HG02852 (cell line): ENCODE measurements at regions not wholly inside any gene's neighbourhood (a gene's known extent, or its start where the extent isn't known, plus 50 kb on each side); places are given as distances from the start of the nearest gene placed in this dataset.

Source experiments
- ATAC-seq: cut with Tn5 transposase; IDR thresholded peaks from one replicate; pipeline ENCODE4 v1.9.1; 2021; ENCODE audit warnings: mild to moderate bottlenecking, moderate library complexity; ENCODE audit not compliant: unreplicated experiment

DNA sequence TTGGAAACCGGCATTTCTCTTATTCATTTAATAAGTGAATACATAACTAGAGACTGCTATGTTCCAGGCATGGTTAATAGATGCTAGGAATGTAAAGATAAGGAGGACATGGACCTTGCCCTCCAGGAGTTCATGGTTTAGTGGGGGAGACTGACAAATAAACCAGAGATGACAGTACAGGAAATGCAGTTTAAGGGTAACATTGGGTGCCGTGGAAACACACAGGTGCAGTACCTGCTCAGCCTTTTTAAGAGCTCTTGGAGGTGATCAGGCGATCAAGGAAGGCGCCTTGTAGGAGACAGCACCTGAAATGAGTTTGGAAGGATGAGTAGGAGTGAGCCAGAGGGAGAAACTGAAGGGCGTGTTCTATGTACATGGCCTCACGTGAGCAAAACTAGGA, 145.8 kb downstream of the AASDH start:
- no peak for ATAC-seq

DNA sequence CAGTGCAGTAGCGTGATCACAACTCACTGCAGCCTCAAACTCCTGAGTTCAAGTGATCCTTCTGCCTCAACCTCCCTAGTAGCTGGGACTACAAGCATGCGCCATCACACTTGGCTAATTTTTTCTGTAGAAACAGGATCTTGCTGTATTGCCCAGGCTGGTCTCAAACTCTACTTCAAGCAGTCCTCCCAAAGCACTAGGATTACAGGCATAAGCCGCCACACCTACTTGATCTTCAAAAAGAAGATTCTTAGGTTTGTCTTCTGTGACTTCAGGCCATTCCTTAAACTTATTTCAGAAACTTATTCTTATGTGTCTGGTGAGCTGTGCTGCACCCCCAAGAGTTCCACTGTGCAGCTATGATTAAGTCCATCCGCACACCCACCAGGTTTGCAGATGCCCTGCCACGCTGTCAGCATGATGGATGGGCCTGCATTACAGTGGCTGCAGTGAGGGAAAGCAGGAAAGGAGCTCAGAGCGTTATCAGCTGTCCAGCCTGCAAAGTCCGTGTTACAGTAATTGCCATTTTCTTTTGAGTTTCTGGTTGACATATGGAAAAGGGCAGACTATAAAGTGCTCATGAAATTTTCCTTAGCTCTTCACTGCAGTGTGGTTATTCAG, 146.6 kb downstream of the AASDH start:
- no peak for ATAC-seq

DNA sequence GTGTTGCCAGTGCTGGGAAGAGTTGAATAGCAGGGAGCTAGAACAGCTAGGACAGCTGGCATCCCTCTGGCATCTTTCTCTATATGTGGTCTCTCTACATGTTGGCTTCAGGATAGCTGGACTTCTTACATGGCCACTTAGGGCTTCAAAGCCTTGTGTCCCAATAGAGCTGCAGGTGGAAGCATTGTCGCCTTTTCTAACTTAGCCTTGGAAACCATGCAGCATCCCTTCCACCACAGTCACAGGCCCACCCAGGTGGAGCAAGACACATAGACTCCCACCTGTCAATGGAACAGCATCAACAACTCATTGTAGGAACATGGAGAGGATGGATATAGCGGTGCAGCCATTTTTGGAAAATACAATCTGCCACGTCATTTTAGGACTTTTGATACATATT, 149.0 kb downstream of the AASDH start:
- ATAC-seq: no peak

DNA sequence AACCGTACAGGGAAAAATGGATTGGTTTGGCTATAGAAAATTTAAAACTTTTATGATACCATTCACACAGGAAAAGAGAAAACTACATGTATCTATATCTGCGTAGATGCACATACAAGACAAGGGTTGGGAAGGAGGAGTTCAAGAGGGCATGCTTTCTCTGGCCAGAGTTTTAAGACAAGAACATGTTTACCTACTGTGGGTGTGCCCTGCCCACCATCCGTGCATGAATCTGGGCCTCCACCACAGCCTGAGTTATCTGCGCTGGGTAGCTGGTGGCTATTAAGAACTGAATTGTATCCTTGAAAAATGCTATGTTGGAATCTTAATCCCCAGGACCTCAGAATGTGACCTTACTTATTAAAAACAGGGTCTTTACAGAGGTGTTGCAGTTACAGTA, 151.6 kb downstream of the AASDH start:
- ATAC-seq: no peak

DNA sequence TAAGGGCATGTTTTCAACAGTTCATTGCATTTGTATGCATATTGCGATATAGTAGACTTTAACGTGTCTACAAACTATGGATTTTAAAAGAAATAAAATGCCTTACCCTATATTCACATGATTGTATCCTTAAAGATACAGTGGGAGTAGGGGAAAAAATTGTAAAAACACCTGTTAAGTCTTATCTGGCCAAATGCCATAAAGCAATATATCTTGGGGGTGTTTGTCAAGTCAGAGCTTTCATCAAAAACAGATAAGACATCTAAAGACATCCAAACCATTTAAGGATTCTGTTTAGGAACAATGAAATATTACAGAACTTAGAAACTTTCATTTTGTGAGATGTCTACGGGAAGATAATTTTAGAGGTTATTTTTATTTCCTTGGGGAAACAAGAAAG, 152.3 kb downstream of the AASDH start:
- no peak for ATAC-seq

DNA sequence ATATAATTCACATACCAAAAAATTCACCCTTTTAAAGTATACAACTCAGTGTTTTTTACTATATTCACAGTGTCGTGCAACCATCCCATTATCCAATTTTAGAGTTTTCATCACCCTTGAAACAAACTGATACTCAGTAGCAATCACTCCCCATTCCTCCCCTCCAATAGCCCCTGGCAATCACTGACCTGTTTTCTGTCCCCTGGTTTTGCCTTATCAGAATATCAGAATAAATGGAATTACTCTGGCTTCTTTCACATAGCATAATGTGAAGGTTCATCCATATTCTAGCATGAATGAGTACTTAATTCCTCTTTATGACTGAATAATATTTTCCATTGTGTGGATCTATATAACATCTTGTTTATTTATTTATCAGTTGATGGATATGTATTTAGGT, 153.2 kb downstream of the AASDH start:
- no peak for ATAC-seq

DNA sequence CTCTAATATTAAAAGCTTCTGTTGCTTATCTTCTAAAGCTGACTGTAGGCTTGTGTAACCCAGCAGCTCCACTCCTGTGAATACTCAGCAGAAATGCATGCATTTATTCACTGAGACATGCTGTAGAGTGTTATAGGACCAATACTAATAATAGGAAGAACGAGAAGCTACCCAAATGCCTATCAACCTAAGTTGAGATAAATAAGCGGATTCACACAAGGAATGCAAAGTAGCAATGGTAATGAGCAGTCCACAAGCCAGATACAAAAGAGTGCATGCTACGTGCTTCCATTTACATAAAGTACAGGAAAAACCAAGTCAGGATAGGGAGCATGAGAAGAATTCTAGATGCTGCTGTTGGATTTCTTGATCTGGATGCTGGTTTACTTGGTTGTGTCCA, 155.9 kb downstream of the AASDH start:
- ATAC-seq: no peak

DNA sequence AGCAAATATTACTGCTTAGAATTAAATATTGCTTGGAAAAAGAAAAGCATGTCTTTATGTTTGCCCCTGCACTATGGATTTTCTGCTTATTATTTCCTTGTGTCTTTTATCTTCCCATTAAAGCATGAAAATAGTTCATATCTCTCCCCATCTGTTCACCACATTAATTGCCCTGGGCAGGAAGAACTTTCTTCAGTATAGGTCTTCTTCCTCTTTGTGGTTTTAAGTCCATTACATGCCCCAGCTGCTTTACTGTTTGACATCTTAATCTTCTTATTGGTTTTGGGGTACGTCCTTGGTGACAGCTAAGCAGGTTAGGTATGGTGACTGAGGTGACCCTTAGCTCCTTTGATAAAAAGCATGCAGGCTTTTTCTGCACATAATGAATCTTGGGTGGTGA, 157.3 kb downstream of the AASDH start:
- no peak for ATAC-seq

DNA sequence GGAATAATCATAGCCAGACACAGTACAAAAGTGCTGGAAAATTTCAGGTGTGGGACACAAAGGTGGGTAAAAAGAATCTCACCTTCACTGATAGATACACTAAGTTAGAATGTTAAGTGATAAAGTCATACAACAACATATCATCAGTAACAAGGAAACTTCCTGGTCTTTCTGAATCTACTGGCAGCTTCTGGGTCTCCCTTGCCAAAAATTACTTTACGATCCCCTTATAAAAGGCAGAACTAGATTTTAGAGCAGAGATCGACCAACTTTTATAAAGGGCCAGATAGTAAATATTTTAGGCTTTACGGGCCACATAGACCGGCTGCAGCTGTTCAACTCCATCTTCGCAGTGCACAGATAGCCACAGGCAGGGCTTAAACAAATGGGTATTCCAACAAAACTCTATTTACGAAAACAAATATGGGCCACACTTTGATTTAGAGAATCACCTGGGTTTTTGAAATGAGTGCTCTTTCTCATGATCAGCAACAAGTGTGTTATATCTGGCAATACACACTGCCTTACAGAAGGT, 159.9 kb downstream of the AASDH start:
- no peak for ATAC-seq

DNA sequence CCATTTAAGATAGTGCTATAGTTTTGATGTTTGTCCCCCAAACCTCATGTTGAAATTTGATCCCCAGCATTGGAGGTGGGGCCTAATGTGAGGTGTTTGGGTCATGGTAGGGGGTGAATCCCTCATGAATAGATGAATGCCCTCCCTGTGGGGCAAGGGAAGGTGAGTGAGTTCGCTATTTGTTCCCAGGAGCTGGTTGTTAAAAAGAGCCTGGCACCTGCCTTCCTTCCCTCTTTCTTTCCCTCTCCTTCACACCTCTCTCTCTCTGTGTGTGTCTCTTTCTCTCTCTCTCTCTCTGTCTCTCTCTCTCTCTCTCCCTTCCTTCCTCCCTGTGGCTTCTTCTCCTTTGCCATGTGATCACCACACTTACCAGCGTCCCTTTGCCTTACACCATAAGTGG, 160.7 kb downstream of the AASDH start:
- ATAC-seq: no peak

DNA sequence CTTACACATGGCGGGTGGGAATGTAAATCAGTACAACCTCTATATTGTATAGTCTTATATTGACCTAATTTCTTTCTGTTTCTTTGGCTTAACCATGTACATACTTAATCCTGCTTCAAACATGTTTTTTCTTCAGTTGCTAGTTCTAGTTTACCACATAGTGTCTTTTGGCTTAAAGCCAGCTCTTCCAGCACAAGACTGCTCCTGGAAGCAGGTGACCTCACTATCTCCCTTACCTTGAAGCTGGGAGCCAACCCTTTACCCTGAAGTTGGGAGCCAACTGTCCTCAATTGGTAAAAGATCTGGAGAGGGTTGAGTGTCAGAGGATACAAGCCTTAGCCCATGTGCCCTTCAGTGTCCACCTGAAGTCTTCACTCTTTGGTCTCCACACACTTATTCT, 162.7 kb downstream of the AASDH start:
- no peak for ATAC-seq

DNA sequence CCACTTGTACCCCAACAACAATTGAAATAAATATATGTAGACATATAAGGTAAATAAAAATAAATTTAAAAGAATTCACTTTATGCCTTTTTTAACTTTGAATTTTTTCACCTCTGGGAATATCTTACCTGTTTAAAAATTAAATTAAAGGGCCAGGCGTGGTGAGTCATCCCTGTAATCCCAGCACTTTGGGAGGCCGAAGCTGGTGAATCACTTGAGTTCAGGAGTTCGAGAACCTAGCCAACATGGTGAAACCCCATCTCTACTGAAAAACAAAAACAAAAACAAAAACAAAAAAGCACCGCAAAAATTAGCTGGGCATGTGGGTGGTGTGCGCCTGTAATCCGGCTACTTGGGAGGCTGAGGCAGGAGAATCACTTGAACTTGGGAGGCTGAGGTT, 164.8 kb downstream of the AASDH start:
- ATAC-seq: no peak

DNA sequence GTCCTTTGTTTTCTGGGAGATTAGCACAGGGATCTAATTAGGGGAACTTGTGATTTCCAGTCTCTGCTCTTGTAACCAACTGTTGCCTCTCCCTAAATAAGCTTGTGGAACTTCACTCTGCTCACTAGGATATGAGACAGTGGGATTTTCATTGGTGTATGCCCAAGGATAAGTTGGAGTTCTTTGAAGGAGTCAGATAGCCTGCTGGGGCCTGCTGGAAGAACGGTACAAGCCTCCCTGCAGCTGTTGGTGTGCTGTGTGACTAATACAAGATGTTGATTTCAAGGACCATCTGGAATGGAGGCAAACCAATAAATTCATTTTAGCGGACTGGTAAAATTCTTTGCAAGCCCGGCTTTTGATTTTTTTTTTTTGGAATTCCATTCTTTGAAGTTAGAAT, 167.0 kb downstream of the AASDH start:
- no peak for ATAC-seq

DNA sequence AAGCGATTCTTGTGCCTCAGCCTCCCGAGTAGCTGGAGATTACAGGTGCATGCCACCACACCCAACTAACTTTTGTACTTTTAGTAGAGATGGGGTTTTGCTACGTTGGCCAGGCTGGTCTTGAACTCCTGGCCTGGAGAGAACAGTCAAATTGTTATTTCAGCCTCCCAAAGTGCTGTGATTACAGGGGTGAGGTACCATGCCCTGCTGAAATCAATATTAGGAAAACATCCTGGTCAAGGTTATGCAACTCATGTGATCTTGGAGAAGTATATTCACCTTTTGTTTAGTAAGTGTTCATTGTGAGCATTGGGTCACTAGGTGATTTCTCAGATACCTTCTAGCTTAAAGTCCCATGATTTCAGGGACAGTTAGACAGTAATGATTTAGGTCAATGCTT, 167.8 kb downstream of the AASDH start:
- ATAC-seq: no peak

DNA sequence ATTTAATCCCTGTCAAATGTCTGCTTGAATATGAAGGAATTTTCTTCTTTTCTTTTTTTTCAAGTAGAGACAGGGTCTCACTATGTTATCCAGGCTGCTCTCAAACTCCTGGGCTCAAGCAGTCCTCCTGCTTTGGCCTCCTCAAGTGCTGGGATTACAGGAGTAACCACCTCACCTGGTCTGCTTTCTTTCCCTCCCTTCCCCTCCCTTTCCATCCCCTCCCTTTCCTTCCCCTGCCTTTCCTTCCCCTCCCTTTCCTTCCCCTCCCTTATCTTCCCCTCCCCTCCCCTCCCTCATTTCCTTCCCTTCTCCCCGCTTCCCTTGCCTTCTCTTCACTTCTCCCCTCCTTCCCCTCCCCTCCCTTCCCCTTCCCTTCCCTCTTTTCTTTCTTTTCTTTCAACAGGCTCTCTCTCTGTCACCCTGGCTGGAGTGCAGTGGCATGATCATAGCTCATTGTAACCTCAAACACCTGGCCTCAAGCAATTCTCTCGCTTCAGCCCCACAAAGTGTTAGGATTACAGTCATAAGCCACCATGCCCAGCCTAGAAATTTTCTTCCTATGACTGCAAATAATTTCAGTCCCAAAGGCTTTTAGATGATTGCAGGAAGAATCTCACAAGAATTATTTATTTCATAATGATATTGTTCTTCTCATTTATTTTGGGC, 168.9 kb downstream of the AASDH start:
- no peak for ATAC-seq

DNA sequence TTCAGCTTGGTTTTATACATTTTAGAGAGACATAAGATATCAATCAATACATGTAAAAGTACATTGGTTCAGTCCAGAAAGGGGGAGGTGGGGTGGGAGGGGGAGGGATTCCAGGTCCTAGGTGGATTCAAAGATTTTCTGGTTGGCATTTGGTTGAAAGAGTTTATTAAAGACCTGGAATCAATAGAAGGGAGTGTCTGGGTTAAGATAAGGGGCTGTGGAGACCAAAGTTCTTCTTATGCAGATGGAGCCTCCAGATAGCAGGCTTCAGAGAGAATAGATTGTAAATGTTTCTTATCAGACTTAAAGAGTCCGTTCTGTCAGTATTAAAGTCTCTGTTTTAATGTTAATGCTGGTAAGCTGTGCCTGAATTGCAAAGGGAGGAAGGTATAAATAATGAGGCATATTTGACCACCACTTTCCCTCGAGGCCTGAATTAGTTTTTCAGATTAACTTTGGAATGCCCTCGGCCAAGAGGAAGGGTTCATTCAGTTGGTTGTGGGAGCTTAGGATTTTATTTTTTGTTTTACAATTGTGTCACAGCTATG, 169.9 kb downstream of the AASDH start:
- ATAC-seq: no peak

DNA sequence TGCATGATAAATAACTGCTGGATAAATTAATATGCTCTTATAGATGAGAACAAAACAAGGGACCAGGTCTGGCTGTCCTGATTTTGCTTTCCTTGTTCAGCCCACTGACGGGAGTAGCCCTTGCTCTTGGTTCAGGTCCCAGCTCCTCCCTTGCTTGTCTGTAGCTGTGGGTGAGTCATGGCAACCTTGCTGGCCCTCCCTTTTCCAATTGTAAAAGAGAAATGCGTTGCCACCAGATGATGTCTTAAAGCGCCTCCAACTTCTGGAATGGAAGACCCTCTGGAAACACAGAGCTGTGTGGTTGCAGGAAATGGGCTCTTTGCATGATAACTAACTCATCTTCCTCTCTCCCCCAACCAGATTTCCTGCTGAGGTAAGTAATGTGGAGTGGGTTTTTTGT, 171.4 kb downstream of the AASDH start:
- ATAC-seq: no peak

DNA sequence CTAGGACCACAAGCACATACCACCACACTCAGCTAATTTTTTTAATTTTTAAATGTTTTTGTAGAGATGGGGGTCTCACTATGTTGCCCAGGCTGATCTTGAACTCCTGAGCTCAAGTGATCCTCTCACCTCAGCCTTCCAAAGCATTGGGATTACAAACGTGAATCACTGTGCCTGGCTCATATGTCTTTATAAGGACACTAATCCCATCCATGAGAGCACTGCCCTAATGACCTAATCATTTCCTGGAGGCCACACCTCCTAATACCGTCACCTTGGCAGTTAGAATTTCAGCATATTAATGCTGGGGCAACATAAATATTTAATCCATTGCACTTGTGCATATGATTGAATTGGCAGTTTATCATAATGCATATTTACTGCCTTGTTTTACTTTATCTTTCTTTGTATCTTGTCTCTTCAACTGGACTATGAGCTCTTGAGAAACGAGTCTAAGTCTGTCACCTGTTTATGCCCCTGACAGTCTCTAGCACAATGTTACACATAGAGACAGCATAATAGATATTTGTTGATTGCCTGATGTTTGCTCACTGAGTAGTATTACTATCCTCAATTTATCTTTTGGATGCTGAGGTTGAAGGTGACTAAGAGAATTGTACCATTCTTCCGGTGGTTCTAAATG, 172.0 kb downstream of the AASDH start:
- ATAC-seq: no peak

DNA sequence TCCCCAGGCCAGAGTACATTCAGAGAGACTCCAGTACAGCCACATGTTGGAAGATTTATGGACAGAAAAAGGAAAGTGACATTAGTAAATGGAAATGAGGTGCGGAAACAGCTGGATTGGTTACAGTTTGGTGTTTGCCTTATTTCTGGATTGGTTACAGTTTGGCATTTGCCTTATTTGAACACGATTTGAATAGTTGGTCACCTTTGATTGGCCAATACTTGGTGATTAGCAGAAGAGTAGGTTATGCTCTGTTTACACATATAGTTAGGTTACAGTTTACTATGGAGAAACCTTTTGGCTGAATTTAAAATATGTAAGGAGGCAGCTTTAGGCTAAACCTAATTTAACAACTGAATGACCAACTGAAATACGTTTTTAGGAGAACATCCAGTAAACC, 173.7 kb downstream of the AASDH start:
- ATAC-seq: no peak

DNA sequence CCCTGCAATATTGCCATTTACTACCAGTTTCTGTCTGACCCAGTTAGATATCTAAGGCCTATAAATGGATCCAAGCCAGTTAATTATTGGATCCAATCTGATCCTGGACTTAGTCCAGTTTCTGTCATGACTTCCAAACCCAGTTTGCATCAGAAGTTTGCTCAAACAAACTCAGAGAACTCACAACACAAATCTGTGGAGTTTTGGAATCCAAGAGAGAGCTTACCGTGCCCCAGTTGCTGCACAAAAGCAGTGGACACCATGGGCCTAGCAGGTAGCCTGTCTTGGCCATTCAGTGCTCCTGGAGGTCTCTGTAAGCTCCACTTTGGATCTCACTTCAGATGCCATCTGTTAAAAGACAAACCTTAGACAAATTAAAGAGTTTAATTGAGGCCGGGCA, 174.5 kb downstream of the AASDH start:
- ATAC-seq: no peak

DNA sequence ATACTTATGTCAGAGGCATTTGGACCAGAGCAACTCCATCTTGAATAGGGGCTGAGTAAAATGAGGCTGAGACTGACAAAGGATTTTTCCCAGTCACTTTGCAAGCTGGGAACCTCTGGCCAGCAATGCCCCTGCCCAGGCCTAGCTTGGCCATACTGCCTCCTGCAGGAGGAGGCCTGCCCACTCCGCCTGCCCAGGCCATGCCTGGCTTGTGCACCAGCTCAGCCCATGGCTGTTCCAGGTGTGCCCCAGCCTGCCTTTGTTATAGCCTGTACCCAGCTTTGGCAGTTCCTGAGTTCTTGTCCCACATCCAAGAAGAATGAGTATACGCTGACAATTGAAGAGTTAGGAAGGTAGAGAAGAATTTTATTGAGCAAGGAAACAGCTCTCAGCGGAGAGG, 176.1 kb downstream of the AASDH start:
- no peak for ATAC-seq

DNA sequence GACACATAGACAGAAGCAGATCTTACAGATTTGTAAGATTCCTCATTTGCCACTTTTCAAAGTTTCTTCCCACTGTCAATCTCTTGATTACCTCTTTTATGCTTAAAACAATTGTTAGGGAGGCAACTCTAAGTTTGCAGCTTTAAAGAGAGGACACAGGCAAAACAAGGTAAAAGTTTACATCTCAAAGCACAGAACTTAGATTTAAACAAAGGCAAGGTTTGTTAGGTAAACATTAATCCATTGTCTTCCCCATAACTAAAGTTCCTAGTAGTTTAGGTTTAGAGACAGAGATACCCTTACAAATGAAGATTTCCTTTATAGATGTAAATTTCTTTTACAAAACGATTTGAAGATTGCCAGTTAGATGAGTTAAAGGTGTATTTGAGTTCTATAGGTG, 176.9 kb downstream of the AASDH start:
- ATAC-seq: no peak
